ENCODE measurements at regions not wholly inside any gene's neighbourhood (a gene's known extent, or its start where the extent isn't known, plus 50 kb on each side); places are given as distances from the start of the nearest gene placed in this dataset.

- H3K4me1 ChIP-seq: no peaks in the 10 kb centered on the region
- H3K9me3 ChIP-seq: no peaks in the 10 kb centered on the region
Observed at GRCh38 chr6:78492351-78493017, 374.9 kb upstream of the IRAK1BP1 start.

DNA sequence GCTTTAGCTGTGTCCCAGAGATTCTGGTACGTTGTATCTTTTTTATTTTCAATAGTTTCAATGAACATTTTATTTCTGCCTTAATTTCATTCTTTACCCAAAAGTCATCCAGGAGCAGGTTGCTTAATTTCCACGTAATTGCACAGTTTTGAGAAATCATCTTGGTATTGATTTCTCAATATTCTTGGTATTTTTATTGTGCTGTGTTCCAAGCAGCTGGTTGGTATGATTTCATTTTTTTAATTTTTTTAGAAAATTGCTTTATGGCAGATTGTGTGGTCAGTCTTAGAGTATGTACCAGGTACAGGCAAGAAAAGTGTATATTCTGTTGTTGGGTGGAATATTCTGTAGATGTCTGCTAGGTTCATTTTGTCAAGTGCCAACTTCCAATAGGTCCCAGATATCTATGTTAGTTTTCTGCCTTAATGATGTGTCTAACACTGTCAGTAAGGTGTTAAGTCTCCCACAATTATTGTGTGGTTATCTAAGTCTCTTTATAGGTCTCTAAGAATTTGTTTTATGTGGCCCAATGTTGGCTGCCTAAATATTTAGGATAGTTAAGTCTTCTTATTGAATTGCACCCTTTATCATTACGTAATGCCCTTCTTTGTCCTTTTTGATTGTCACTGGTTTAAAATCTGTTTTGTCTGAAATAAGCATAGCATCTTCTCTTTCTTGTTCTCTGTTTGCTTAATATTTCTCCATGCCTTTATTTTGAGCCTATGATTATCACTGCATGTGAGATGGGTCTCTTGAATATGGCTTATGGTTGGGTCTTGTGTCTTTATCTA is 366.9 kb upstream of the IRAK1BP1 start:
- H3K9me3 ChIP-seq: no peaks in the 10 kb centered on the region
- H3K27me3 ChIP-seq: no peaks in the 10 kb centered on the region
- H3K4me1 ChIP-seq: no peaks in the 10 kb centered on the region
- TF ChIP-seq POLR2A (IDR thresholded peaks at IDR 0.05): no peak
- TF ChIP-seq, protein P1, sequence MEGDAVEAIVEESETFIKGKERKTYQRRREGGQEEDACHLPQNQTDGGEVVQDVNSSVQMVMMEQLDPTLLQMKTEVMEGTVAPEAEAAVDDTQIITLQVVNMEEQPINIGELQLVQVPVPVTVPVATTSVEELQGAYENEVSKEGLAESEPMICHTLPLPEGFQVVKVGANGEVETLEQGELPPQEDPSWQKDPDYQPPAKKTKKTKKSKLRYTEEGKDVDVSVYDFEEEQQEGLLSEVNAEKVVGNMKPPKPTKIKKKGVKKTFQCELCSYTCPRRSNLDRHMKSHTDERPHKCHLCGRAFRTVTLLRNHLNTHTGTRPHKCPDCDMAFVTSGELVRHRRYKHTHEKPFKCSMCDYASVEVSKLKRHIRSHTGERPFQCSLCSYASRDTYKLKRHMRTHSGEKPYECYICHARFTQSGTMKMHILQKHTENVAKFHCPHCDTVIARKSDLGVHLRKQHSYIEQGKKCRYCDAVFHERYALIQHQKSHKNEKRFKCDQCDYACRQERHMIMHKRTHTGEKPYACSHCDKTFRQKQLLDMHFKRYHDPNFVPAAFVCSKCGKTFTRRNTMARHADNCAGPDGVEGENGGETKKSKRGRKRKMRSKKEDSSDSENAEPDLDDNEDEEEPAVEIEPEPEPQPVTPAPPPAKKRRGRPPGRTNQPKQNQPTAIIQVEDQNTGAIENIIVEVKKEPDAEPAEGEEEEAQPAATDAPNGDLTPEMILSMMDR (IDR thresholded peaks at IDR 0.05): no peak
- no peak overlapping the region for H3K4me3 ChIP-seq
- H3K27ac ChIP-seq: no peak overlapping the region
- no peaks in the 10 kb centered on the region for H3K36me3 ChIP-seq
- no peak for DNase-seq

More at GRCh38 chr6:78492351-78493017, 374.9 kb upstream of the IRAK1BP1 start:
- H3K4me3 ChIP-seq: no peak overlapping the region
- no peak overlapping the region for H3K27ac ChIP-seq
- no peaks in the 10 kb centered on the region for H3K36me3 ChIP-seq
- no peaks in the 10 kb centered on the region for H3K27me3 ChIP-seq
- TF ChIP-seq, protein P1 (IDR thresholded peaks at IDR 0.05): no peak
- TF ChIP-seq POLR2A (IDR thresholded peaks at IDR 0.05): no peak
- peak in 1 of 3 donors; percentile 12 for DNase-seq

GRCh38 chr6:78502386-78502887 is 364.9 kb upstream of the IRAK1BP1 start:
- no peak for DNase-seq
- H3K27me3 ChIP-seq: no peaks in the 10 kb centered on the region
- H3K27ac ChIP-seq: no peak overlapping the region
- H3K36me3 ChIP-seq: no peaks in the 10 kb centered on the region
- H3K4me3 ChIP-seq: no peak overlapping the region
- no peaks in the 10 kb centered on the region for H3K9me3 ChIP-seq
- TF ChIP-seq, protein P1 (IDR thresholded peaks at IDR 0.05): no peak
- H3K4me1 ChIP-seq: no peaks in the 10 kb centered on the region

- peak overlapping the region in 1 of 4 donors; percentile 31 for H3K4me3 ChIP-seq
- no peaks in the 10 kb centered on the region for H3K9me3 ChIP-seq
- H3K36me3 ChIP-seq: no peaks in the 10 kb centered on the region
- no peak overlapping the region for H3K27ac ChIP-seq
- no peaks in the 10 kb centered on the region for H3K27me3 ChIP-seq
- DNase-seq: no peak
- no peaks in the 10 kb centered on the region for H3K4me1 ChIP-seq
- TF ChIP-seq POLR2A (IDR thresholded peaks at IDR 0.05): no peak
- TF ChIP-seq, protein P1 (IDR thresholded peaks at IDR 0.05): no peak
Observed at GRCh38 chr6:78505178-78505577, 362.2 kb upstream of the IRAK1BP1 start.

GRCh38 chr6:78511009-78511408 is 356.3 kb upstream of the IRAK1BP1 start:
- Histone ChIP-seq H3K27ac (no peak overlapping the region), H3K4me3 (no peak overlapping the region), H3K9me3 (no peaks in the 10 kb centered on the region), H3K4me1 (no peaks in the 10 kb centered on the region), H3K27me3 (no peaks in the 10 kb centered on the region), H3K36me3 (no peaks in the 10 kb centered on the region)
- DNase-seq: no peak
- TF ChIP-seq, protein P1 (IDR thresholded peaks at IDR 0.05): no peak
- no peak for TF ChIP-seq POLR2A (IDR thresholded peaks at IDR 0.05)

All from Peyer's patch (tissue), 4 donors.